HL-60 (cell line): ENCODE measurements at regions not wholly inside any gene's neighbourhood (a gene's known extent, or its start where the extent isn't known, plus 50 kb on each side); places are given as distances from the start of the nearest gene placed in this dataset.

Source experiments
- DNase-seq, 2 experiments: peaks; one replicate each; pipeline ENCODE4 v3.0.0-alpha.2; 2010 to 2020; ENCODE audit warnings: low read depth in 1 of 2, low spot score in 1 of 2
- H3K27ac ChIP-seq: fragments of 250-450 bp; sonication (Bioruptor Pico); replicated peaks from 2 replicates; pipeline ENCODE4 v1.5.1; 2020; ENCODE audit warnings: mild to moderate bottlenecking, moderate library complexity
- H3K27me3 ChIP-seq: fragments of 250-450 bp; sonication (Bioruptor Pico); 2 replicates; pipeline ENCODE4 v1.5.1; 2021; ENCODE audit warnings: mild to moderate bottlenecking, moderate library complexity; ENCODE audit not compliant: insufficient read depth, poor library complexity, severe bottlenecking
- H3K4me3 ChIP-seq: replicated peaks from 2 replicates; pipeline ENCODE4 v1.5.1; 2011; ENCODE audit warnings: mild to moderate bottlenecking, control low read depth, low read length; ENCODE audit not compliant: insufficient read depth
- CTCF ChIP-seq: IDR thresholded peaks from one replicate; pipeline ENCODE4 v1.5.1; 2011; ENCODE audit warnings: low read length, control low read depth, inconsistent platforms; ENCODE audit not compliant: insufficient read depth
- GABPA ChIP-seq: IDR thresholded peaks from 2 replicates; pipeline ENCODE4 v1.6.1; 2012; ENCODE audit warnings: low read depth
- POLR2AphosphoS5 ChIP-seq: IDR thresholded peaks from 2 replicates; pipeline ENCODE4 v1.6.1; 2012; ENCODE audit warnings: low read depth
- SPI1 ChIP-seq: IDR thresholded peaks from 2 replicates; pipeline ENCODE4 v1.6.1; 2012; ENCODE audit warnings: low read depth, mild to moderate bottlenecking, borderline replicate concordance
- TF ChIP-seq, protein P1 (sequence below): IDR thresholded peaks from 2 replicates; pipeline ENCODE4 v1.6.1; 2012; ENCODE audit warnings: low read depth; ENCODE audit not compliant: insufficient replicate concordance

DNA sequence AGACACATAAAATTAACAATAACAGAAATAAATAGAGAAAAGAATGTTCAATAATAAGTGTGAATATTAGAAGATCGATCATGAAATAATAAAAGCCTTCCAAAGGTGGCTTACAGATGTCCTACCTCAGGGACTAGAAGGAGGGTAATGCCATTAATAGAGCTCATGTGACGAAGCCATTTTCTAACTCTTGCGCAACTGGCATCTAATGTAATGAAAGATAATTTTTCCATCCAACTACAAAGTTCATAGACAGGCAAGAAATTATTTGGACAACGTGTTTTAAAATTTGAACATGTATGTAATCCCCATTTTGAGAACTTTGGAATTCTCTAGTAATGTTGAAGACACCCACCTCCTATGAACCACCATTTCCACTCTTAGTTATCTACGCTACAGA lies 1394.3 kb upstream of the LRRTM3 start:
- Histone ChIP-seq H3K4me3 (no peak overlapping the region), H3K27me3 (no peaks in the 10 kb centered on the region), H3K27ac (no peak overlapping the region)
- DNase-seq = no peak
- TF ChIP-seq, protein P1, sequence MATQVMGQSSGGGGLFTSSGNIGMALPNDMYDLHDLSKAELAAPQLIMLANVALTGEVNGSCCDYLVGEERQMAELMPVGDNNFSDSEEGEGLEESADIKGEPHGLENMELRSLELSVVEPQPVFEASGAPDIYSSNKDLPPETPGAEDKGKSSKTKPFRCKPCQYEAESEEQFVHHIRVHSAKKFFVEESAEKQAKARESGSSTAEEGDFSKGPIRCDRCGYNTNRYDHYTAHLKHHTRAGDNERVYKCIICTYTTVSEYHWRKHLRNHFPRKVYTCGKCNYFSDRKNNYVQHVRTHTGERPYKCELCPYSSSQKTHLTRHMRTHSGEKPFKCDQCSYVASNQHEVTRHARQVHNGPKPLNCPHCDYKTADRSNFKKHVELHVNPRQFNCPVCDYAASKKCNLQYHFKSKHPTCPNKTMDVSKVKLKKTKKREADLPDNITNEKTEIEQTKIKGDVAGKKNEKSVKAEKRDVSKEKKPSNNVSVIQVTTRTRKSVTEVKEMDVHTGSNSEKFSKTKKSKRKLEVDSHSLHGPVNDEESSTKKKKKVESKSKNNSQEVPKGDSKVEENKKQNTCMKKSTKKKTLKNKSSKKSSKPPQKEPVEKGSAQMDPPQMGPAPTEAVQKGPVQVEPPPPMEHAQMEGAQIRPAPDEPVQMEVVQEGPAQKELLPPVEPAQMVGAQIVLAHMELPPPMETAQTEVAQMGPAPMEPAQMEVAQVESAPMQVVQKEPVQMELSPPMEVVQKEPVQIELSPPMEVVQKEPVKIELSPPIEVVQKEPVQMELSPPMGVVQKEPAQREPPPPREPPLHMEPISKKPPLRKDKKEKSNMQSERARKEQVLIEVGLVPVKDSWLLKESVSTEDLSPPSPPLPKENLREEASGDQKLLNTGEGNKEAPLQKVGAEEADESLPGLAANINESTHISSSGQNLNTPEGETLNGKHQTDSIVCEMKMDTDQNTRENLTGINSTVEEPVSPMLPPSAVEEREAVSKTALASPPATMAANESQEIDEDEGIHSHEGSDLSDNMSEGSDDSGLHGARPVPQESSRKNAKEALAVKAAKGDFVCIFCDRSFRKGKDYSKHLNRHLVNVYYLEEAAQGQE = no peak
- TF ChIP-seq SPI1 (no peak), POLR2AphosphoS5 (no peak), CTCF (no peak), GABPA (no peak)

GRCh38 chr10:65534771-65535170 lies 1391.1 kb upstream of the LRRTM3 start:
- H3K27ac ChIP-seq = no peak overlapping the region
- no peak for TF ChIP-seq CTCF
- no peak for TF ChIP-seq SPI1
- no peaks in the 10 kb centered on the region for H3K27me3 ChIP-seq
- H3K4me3 ChIP-seq = no peak overlapping the region
- DNase-seq = no peak

DNA sequence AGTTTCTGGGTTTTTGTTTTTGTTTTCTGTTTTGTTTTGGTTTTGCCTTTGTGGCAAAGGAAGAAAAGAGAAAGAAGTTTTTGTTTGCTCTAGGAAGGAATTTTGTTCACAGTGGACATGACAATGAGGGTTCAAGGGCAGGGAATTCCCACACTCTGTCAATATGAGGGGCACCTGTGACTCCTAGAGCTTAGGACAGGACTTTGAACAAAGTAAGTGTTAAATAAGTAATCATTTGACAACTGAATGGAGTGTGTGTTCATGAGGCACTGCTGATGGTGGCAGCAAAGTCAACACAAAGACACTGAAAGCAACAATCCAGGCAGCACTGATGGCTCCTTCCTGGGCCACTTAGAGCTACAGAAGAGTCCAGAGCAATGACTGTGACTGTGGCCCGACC lies 1381.1 kb upstream of the LRRTM3 start:
- H3K27ac ChIP-seq = no peak overlapping the region
- no peak for TF ChIP-seq SPI1
- no peak for TF ChIP-seq POLR2AphosphoS5
- TF ChIP-seq, protein P1 = no peak
- TF ChIP-seq GABPA = no peak
- TF ChIP-seq CTCF = no peak
- H3K27me3 ChIP-seq = no peaks in the 10 kb centered on the region
- no peak overlapping the region for H3K4me3 ChIP-seq
- DNase-seq = no peak

DNA sequence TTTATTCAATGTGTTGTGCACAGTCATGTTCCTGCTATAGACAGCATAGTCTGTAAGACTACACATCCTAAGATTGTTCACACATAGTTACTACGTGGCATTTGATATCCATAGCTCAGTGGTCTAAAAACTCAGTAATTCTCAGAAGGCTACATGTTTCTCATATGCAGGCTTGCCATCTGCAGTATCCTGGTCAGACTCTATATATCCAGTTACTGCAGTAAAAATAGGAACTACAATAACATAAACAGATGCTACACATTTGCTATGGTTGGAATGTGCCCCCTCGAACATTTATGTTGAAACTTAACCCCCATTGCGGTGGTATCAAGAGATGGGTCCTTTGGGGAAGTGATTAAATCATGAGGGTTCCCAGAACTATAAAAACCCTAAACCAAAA lies 1377.8 kb upstream of the LRRTM3 start:
- TF ChIP-seq SPI1 = no peak
- TF ChIP-seq, protein P1 = no peak
- Histone ChIP-seq H3K27me3 (no peaks in the 10 kb centered on the region), H3K27ac (no peak overlapping the region), H3K4me3 (no peak overlapping the region)
- no peak for DNase-seq
